WTC11 (cell line): ENCODE measurements at regions not wholly inside any gene's neighbourhood (a gene's known extent, or its start where the extent isn't known, plus 50 kb on each side); places are given as distances from the start of the nearest gene placed in this dataset.

Experiments
- ATAC-seq: fragments of 200-7000 bp; cut with Tn5 transposase; 2 replicates; pipeline ENCODE4 v1.10.0; 2021; ENCODE audit warnings: mild to moderate bottlenecking, moderate library complexity
- CTCF ChIA-PET: fragments of 300-600 bp; sonication (Branson Sonifier 250); formaldehyde crosslinking; loops from one replicate; lab custom pipeline; 2021; ENCODE audit warnings: antibody characterized with exemption; lab: Charles Lee
- POLR2A ChIA-PET: fragments of 350-600 bp; sonication (Branson Sonifier 250); formaldehyde crosslinking; loops from one replicate; lab custom pipeline; 2021; ENCODE audit warnings: antibody characterized with exemption; lab: Charles Lee
- DNase-seq: peaks from one replicate; pipeline ENCODE4 v3.0.0; 2021; ENCODE audit warnings: low spot score
- H3K27ac Mint-ChIP-seq: 2 replicates; pipeline ENCODE4 v1.8.0; 2021; ENCODE audit warnings: mixed read lengths
- H3K27me3 Mint-ChIP-seq: 2 replicates; pipeline ENCODE4 v1.8.0; 2021; ENCODE audit warnings: low read depth, mild to moderate bottlenecking, moderate library complexity, mixed read lengths
- H3K36me3 Mint-ChIP-seq: 2 replicates; pipeline ENCODE4 v1.8.0; 2021; ENCODE audit warnings: mixed read lengths
- H3K4me1 Mint-ChIP-seq: 2 replicates; pipeline ENCODE4 v1.8.0; 2022; ENCODE audit warnings: mixed read lengths
- H3K4me3 Mint-ChIP-seq: 2 replicates; pipeline ENCODE4 v1.8.0; 2021; ENCODE audit warnings: mild to moderate bottlenecking, moderate library complexity, mixed read lengths
- H3K9me3 Mint-ChIP-seq: 2 replicates; pipeline ENCODE4 v1.8.0; 2021; ENCODE audit warnings: mixed read lengths
- FOXP1 ChIP-seq: sonication (generic); formaldehyde crosslinking; IDR thresholded peaks from 2 replicates; pipeline ENCODE4 v1.8.0; 2022; ENCODE audit warnings: missing genetic modification reagents, mild to moderate bottlenecking, moderate library complexity, borderline replicate concordance
- GTF2I ChIP-seq: fragments of 250-450 bp; sonication (Bioruptor Pico); conservative IDR thresholded peaks from 2 replicates; pipeline ENCODE4 v1.4.0; 2021; ENCODE audit warnings: mild to moderate bottlenecking
- MYBL2 ChIP-seq: sonication (generic); formaldehyde crosslinking; IDR thresholded peaks from 2 replicates; pipeline ENCODE4 v1.8.1; 2023; ENCODE audit warnings: mild to moderate bottlenecking, moderate library complexity, missing genetic modification reagents
- NR3C1 ChIP-seq: sonication (generic); formaldehyde crosslinking; conservative IDR thresholded peaks from 2 replicates; pipeline ENCODE4 v1.8.1; 2023; ENCODE audit warnings: low read depth, mild to moderate bottlenecking, missing genetic modification reagents
- OVOL2 ChIP-seq: fragments of 250-450 bp; sonication (Bioruptor Pico); IDR thresholded peaks from 2 replicates; pipeline ENCODE4 v1.9.0; 2021; ENCODE audit warnings: mild to moderate bottlenecking, borderline replicate concordance
- TP53 ChIP-seq: sonication (generic); formaldehyde crosslinking; IDR thresholded peaks from 2 replicates; pipeline ENCODE4 v1.8.1; 2023; ENCODE audit warnings: mild to moderate bottlenecking, missing genetic modification reagents
- ZNF219 ChIP-seq: sonication (generic); formaldehyde crosslinking; IDR thresholded peaks from 2 replicates; pipeline ENCODE4 v1.8.0; 2023; ENCODE audit warnings: missing genetic modification reagents, mild to moderate bottlenecking, borderline replicate concordance
- ZNF317 ChIP-seq: sonication (generic); formaldehyde crosslinking; IDR thresholded peaks from 2 replicates; pipeline ENCODE4 v1.8.1; 2023; ENCODE audit warnings: low read depth, mild to moderate bottlenecking, moderate library complexity, missing genetic modification reagents, borderline replicate concordance
- ZNF396 ChIP-seq: fragments of 250-450 bp; sonication (Bioruptor Pico); IDR thresholded peaks from 2 replicates; pipeline ENCODE4 v1.8.0; 2021; ENCODE audit warnings: mild to moderate bottlenecking, moderate library complexity, borderline replicate concordance
- ZNF423 ChIP-seq: fragments of 250-450 bp; sonication (Bioruptor Pico); IDR thresholded peaks from 2 replicates; pipeline ENCODE4 v2.1.2; 2022; ENCODE audit warnings: mild to moderate bottlenecking, moderate library complexity
- TF ChIP-seq, protein P1 (sequence below): sonication (generic); formaldehyde crosslinking; IDR thresholded peaks from 2 replicates; pipeline ENCODE4 v1.8.1; 2022; ENCODE audit warnings: low read depth, mild to moderate bottlenecking, moderate library complexity, missing genetic modification reagents, borderline replicate concordance
- TF ChIP-seq, protein P2 (sequence below): sonication (generic); formaldehyde crosslinking; IDR thresholded peaks from 2 replicates; pipeline ENCODE4 v1.8.1; 2022; ENCODE audit warnings: low read depth, missing genetic modification reagents, borderline replicate concordance
- TF ChIP-seq, protein P3 (sequence below): sonication (generic); formaldehyde crosslinking; conservative IDR thresholded peaks from 2 replicates; pipeline ENCODE4 v1.8.1; 2022; ENCODE audit warnings: mild to moderate bottlenecking, missing genetic modification reagents
- TF ChIP-seq, protein P4 (sequence below): sonication (generic); formaldehyde crosslinking; IDR thresholded peaks from 2 replicates; pipeline ENCODE4 v1.8.0; 2022; ENCODE audit warnings: missing genetic modification reagents
- TF ChIP-seq, protein P5 (sequence below): fragments of 250-450 bp; sonication (Bioruptor Pico); IDR thresholded peaks from 2 replicates; pipeline ENCODE4 v2.1.2; 2022; ENCODE audit warnings: mild to moderate bottlenecking, moderate library complexity
- TF ChIP-seq, protein P6 (sequence below): sonication (generic); formaldehyde crosslinking; IDR thresholded peaks from 2 replicates; pipeline ENCODE4 v1.8.1; 2023; ENCODE audit warnings: mild to moderate bottlenecking, missing genetic modification reagents
- TF ChIP-seq, protein P7 (sequence below): sonication (generic); formaldehyde crosslinking; IDR thresholded peaks from 2 replicates; pipeline ENCODE4 v1.8.1; 2023; ENCODE audit warnings: mild to moderate bottlenecking, missing genetic modification reagents, borderline replicate concordance

DNA sequence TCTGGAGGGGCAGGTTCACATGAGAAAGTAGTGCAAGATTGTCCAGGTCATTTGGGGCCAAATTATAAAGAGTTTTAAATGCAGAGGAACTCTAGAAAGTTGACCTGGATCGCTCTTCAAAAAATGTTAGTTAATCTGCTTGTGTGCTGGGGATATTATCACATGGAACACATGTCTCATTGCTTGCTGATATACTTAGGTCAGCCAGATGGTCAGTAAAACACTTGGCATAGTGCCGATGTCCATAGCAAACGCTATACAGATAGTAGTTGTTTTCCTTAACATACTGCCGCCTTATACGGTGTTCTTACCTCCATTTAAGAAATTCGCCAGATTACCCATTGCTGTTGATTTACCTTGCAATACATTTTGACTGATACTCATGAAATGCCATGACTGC lies 103.4 kb upstream of the CWC22 start:
- DNase-seq (no peak), ATAC-seq (no peak)
- no peaks in the 10 kb centered on the region for H3K9me3 Mint-ChIP-seq
- ChIA-PET POLR2A (no interaction called here), CTCF (no interaction called here)
- TF ChIP-seq, protein P1, sequence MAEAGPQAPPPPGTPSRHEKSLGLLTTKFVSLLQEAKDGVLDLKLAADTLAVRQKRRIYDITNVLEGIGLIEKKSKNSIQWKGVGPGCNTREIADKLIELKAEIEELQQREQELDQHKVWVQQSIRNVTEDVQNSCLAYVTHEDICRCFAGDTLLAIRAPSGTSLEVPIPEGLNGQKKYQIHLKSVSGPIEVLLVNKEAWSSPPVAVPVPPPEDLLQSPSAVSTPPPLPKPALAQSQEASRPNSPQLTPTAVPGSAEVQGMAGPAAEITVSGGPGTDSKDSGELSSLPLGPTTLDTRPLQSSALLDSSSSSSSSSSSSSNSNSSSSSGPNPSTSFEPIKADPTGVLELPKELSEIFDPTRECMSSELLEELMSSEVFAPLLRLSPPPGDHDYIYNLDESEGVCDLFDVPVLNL (CRISPR knock-in tag) = no peak
- TF ChIP-seq, protein P2, sequence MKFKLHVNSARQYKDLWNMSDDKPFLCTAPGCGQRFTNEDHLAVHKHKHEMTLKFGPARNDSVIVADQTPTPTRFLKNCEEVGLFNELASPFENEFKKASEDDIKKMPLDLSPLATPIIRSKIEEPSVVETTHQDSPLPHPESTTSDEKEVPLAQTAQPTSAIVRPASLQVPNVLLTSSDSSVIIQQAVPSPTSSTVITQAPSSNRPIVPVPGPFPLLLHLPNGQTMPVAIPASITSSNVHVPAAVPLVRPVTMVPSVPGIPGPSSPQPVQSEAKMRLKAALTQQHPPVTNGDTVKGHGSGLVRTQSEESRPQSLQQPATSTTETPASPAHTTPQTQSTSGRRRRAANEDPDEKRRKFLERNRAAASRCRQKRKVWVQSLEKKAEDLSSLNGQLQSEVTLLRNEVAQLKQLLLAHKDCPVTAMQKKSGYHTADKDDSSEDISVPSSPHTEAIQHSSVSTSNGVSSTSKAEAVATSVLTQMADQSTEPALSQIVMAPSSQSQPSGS (CRISPR knock-in tag) = no peak
- TF ChIP-seq, protein P3, sequence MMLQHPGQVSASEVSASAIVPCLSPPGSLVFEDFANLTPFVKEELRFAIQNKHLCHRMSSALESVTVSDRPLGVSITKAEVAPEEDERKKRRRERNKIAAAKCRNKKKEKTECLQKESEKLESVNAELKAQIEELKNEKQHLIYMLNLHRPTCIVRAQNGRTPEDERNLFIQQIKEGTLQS (CRISPR knock-in tag) = no peak
- no peak for TF ChIP-seq ZNF219 (CRISPR knock-in tag)
- no peak for TF ChIP-seq ZNF396 (CRISPR knock-in tag)
- TF ChIP-seq, protein P4, sequence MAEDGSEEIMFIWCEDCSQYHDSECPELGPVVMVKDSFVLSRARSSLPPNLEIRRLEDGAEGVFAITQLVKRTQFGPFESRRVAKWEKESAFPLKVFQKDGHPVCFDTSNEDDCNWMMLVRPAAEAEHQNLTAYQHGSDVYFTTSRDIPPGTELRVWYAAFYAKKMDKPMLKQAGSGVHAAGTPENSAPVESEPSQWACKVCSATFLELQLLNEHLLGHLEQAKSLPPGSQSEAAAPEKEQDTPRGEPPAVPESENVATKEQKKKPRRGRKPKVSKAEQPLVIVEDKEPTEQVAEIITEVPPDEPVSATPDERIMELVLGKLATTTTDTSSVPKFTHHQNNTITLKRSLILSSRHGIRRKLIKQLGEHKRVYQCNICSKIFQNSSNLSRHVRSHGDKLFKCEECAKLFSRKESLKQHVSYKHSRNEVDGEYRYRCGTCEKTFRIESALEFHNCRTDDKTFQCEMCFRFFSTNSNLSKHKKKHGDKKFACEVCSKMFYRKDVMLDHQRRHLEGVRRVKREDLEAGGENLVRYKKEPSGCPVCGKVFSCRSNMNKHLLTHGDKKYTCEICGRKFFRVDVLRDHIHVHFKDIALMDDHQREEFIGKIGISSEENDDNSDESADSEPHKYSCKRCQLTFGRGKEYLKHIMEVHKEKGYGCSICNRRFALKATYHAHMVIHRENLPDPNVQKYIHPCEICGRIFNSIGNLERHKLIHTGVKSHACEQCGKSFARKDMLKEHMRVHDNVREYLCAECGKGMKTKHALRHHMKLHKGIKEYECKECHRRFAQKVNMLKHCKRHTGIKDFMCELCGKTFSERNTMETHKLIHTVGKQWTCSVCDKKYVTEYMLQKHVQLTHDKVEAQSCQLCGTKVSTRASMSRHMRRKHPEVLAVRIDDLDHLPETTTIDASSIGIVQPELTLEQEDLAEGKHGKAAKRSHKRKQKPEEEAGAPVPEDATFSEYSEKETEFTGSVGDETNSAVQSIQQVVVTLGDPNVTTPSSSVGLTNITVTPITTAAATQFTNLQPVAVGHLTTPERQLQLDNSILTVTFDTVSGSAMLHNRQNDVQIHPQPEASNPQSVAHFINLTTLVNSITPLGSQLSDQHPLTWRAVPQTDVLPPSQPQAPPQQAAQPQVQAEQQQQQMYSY (CRISPR knock-in tag) = no peak
- TF ChIP-seq, protein P5, sequence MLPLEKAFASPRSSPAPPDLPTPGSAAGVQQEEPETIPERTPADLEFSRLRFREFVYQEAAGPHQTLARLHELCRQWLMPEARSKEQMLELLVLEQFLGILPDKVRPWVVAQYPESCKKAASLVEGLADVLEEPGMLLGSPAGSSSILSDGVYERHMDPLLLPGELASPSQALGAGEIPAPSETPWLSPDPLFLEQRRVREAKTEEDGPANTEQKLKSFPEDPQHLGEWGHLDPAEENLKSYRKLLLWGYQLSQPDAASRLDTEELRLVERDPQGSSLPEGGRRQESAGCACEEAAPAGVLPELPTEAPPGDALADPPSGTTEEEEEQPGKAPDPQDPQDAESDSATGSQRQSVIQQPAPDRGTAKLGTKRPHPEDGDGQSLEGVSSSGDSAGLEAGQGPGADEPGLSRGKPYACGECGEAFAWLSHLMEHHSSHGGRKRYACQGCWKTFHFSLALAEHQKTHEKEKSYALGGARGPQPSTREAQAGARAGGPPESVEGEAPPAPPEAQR (CRISPR knock-in tag) = no peak
- TF ChIP-seq FOXP1 = no peak
- no peak for TF ChIP-seq MYBL2 (CRISPR knock-in tag)
- TF ChIP-seq, protein P6, sequence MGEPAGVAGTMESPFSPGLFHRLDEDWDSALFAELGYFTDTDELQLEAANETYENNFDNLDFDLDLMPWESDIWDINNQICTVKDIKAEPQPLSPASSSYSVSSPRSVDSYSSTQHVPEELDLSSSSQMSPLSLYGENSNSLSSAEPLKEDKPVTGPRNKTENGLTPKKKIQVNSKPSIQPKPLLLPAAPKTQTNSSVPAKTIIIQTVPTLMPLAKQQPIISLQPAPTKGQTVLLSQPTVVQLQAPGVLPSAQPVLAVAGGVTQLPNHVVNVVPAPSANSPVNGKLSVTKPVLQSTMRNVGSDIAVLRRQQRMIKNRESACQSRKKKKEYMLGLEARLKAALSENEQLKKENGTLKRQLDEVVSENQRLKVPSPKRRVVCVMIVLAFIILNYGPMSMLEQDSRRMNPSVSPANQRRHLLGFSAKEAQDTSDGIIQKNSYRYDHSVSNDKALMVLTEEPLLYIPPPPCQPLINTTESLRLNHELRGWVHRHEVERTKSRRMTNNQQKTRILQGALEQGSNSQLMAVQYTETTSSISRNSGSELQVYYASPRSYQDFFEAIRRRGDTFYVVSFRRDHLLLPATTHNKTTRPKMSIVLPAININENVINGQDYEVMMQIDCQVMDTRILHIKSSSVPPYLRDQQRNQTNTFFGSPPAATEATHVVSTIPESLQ (CRISPR knock-in tag) = no peak
- no peak for TF ChIP-seq TP53 (CRISPR knock-in tag)
- no peak for TF ChIP-seq ZNF423 (CRISPR knock-in tag)
- TF ChIP-seq NR3C1 (CRISPR knock-in tag) = no peak
- TF ChIP-seq ZNF317 = no peak
- no peak for TF ChIP-seq GTF2I (CRISPR knock-in tag)
- TF ChIP-seq, protein P7, sequence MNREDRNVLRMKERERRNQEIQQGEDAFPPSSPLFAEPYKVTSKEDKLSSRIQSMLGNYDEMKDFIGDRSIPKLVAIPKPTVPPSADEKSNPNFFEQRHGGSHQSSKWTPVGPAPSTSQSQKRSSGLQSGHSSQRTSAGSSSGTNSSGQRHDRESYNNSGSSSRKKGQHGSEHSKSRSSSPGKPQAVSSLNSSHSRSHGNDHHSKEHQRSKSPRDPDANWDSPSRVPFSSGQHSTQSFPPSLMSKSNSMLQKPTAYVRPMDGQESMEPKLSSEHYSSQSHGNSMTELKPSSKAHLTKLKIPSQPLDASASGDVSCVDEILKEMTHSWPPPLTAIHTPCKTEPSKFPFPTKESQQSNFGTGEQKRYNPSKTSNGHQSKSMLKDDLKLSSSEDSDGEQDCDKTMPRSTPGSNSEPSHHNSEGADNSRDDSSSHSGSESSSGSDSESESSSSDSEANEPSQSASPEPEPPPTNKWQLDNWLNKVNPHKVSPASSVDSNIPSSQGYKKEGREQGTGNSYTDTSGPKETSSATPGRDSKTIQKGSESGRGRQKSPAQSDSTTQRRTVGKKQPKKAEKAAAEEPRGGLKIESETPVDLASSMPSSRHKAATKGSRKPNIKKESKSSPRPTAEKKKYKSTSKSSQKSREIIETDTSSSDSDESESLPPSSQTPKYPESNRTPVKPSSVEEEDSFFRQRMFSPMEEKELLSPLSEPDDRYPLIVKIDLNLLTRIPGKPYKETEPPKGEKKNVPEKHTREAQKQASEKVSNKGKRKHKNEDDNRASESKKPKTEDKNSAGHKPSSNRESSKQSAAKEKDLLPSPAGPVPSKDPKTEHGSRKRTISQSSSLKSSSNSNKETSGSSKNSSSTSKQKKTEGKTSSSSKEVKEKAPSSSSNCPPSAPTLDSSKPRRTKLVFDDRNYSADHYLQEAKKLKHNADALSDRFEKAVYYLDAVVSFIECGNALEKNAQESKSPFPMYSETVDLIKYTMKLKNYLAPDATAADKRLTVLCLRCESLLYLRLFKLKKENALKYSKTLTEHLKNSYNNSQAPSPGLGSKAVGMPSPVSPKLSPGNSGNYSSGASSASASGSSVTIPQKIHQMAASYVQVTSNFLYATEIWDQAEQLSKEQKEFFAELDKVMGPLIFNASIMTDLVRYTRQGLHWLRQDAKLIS (CRISPR knock-in tag) = no peak
- TF ChIP-seq OVOL2 = no peak
- H3K4me3 Mint-ChIP-seq = no peak overlapping the region
- no peaks in the 10 kb centered on the region for H3K36me3 Mint-ChIP-seq
- 0 out of 2 replicates have a peak, but pooled peaks cover 6% of the 10 kb centered on the region for H3K4me1 Mint-ChIP-seq
- no peak overlapping the region for H3K27ac Mint-ChIP-seq
- no peaks in the 10 kb centered on the region for H3K27me3 Mint-ChIP-seq
